Chondrocyte (in vitro differentiated cells): ENCODE measurements at regions not wholly inside any gene's neighbourhood (a gene's known extent, or its start where the extent isn't known, plus 50 kb on each side); places are given as distances from the start of the nearest gene placed in this dataset.

Experiments used
- DNase-seq: peaks from one replicate; pipeline ENCODE4 v3.0.0; 2021; ENCODE audit warnings: mixed read lengths, low spot score
- H3K27ac Mint-ChIP-seq: one replicate; pipeline ENCODE4 v1.8.0; 2021; ENCODE audit warnings: mild to moderate bottlenecking, moderate library complexity, mixed read lengths; ENCODE audit not compliant: unreplicated experiment
- H3K27me3 Mint-ChIP-seq: 2 replicates; pipeline ENCODE4 v1.8.0; 2021; ENCODE audit warnings: low read depth, mixed read lengths
- H3K36me3 Mint-ChIP-seq: 2 replicates; pipeline ENCODE4 v1.8.0; 2021; ENCODE audit warnings: low read depth, mixed read lengths
- H3K4me1 Mint-ChIP-seq: 2 replicates; pipeline ENCODE4 v1.8.0; 2021; ENCODE audit warnings: low read depth, mild to moderate bottlenecking, mixed read lengths
- H3K4me3 Mint-ChIP-seq: one replicate; pipeline ENCODE4 v1.8.0; 2021; ENCODE audit warnings: mild to moderate bottlenecking, moderate library complexity, mixed read lengths; ENCODE audit not compliant: unreplicated experiment
- H3K9me3 Mint-ChIP-seq: 2 replicates; pipeline ENCODE4 v1.8.0; 2021; ENCODE audit warnings: low read depth, mixed read lengths
- CTCF ChIP-seq: fragments of 200-600 bp; sonication (generic); IDR thresholded peaks from 2 replicates; pipeline ENCODE4 v1.5.0; 2021; ENCODE audit warnings: antibody characterized with exemption, mild to moderate bottlenecking, moderate library complexity

DNA sequence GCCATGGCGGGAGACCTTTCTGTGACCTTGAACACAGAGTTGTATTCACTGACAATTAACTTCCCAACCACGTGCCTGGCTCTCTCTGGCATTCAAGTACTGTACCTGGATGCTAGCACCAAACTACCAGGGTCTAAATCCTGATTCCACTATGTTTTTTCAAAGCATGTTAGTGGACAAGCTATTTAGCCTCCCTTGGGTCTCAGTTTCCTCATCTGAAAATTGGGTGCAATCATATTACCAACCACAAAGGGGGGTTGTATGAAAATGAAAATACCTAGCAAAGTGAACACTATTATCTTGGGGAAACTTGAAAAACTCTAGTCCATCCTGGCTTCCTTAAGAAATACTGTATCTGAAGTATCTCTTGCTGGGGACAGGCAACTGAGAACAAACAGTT is 308.7 kb upstream of the SGK1 start:
- peak; percentile 25 for TF ChIP-seq CTCF
- no peaks in the 10 kb centered on the region for H3K36me3 Mint-ChIP-seq
- H3K27me3 Mint-ChIP-seq, result no peaks in the 10 kb centered on the region
- peaks cover 25% of the 10 kb centered on the region for H3K4me1 Mint-ChIP-seq
- H3K9me3 Mint-ChIP-seq, result no peaks in the 10 kb centered on the region
- no peak overlapping the region for H3K4me3 Mint-ChIP-seq
- H3K27ac Mint-ChIP-seq, result no peak overlapping the region
- DNase-seq, result no peak

DNA sequence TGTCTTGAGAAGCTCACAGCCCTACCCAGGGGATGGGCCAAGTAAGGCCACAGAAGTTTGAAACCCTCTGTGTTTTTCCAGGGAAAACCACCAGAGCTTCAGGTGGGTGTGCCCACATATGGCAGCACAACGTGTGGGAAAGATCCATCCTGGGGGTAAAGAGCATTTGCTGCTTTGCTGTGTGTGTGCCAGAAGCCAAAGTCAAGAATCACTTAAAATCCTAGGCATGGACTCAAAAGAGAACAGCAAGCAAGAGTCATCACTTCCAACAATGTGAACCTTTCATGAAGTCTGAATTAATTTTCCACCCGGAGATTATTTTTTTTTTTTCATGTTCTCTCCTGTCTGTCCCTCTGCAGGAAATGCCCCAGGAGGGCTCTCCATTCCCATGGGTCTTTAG is 308.2 kb upstream of the SGK1 start:
- no peaks in the 10 kb centered on the region for H3K9me3 Mint-ChIP-seq
- H3K27ac Mint-ChIP-seq, result no peak overlapping the region
- H3K36me3 Mint-ChIP-seq, result no peaks in the 10 kb centered on the region
- no peak for TF ChIP-seq CTCF
- H3K4me3 Mint-ChIP-seq, result no peak overlapping the region
- no peak for DNase-seq
- peaks cover 25% of the 10 kb centered on the region for H3K4me1 Mint-ChIP-seq
- H3K27me3 Mint-ChIP-seq, result no peaks in the 10 kb centered on the region

DNA sequence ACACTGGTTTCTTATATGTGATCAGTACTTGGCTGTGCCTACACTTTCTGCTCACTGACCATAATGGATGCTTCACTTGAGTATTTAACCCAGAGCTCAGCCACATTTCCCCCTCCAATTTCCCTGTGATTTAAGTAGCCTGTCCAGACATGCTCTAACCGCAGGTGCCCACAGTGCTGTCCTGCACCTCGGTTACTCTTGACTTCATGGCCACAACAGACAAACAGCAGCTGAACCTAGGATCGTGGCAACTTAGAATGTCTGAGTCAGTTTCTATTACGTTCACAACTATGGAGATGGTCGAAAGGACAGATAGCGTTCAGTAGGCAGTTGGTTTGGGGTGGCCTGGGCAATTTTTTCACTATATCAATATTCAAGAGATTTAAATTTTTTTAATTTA is 306.9 kb upstream of the SGK1 start:
- Mint-ChIP-seq H3K4me3 (no peak overlapping the region), H3K9me3 (no peaks in the 10 kb centered on the region), H3K4me1 (peaks cover 26% of the 10 kb centered on the region), H3K27me3 (no peaks in the 10 kb centered on the region), H3K36me3 (no peaks in the 10 kb centered on the region), H3K27ac (no peak overlapping the region)
- no peak for TF ChIP-seq CTCF
- no peak for DNase-seq

GRCh38 chr6:134623401-134623800 is 305.5 kb upstream of the SGK1 start:
- Mint-ChIP-seq H3K27ac (no peak overlapping the region), H3K27me3 (no peaks in the 10 kb centered on the region), H3K9me3 (no peaks in the 10 kb centered on the region), H3K4me3 (no peak overlapping the region), H3K36me3 (no peaks in the 10 kb centered on the region), H3K4me1 (peaks cover 34% of the 10 kb centered on the region)
- TF ChIP-seq CTCF, result no peak
- no peak for DNase-seq

GRCh38 chr6:134622382-134623173 is 304.7 kb upstream of the SGK1 start:
- no peaks in the 10 kb centered on the region for H3K27me3 Mint-ChIP-seq
- no peak overlapping the region for H3K27ac Mint-ChIP-seq
- no peaks in the 10 kb centered on the region for H3K36me3 Mint-ChIP-seq
- H3K9me3 Mint-ChIP-seq, result no peaks in the 10 kb centered on the region
- no peak for DNase-seq
- H3K4me3 Mint-ChIP-seq, result no peak overlapping the region
- TF ChIP-seq CTCF, result no peak
- H3K4me1 Mint-ChIP-seq, result peaks cover 34% of the 10 kb centered on the region
